ENCODE measurements at regions not wholly inside any gene's neighbourhood (a gene's known extent, or its start where the extent isn't known, plus 50 kb on each side); places are given as distances from the start of the nearest gene placed in this dataset.

- no peak overlapping the region for H3K4me3 ChIP-seq
- no peaks in the 10 kb centered on the region for H3K27me3 ChIP-seq
- DNase-seq = no peak
- H3K9me3 ChIP-seq = no peaks in the 10 kb centered on the region
- 73 to 75% methylated on average over 4 of the region's 5 CpGs for WGBS, 2 donors
- no peak for TF ChIP-seq POLR2A (IDR thresholded peaks at IDR 0.05)
- TF ChIP-seq CTCF (IDR thresholded peaks at IDR 0.05) = no peak
- peaks cover 0 to 16% (median 9%) of the 10 kb centered on the region in 3 donors for H3K4me1 ChIP-seq
- intact Hi-C loops (cut with DNase I) = no loop called here
- no peak overlapping the region for H3K27ac ChIP-seq
- H3K36me3 ChIP-seq = no peaks in the 10 kb centered on the region
Measured at GRCh38 chr10:33506838-33507661, 172.6 kb upstream of the NRP1 start.

- Histone ChIP-seq H3K9me3 (no peaks in the 10 kb centered on the region), H3K27me3 (no peaks in the 10 kb centered on the region), H3K36me3 (no peaks in the 10 kb centered on the region), H3K4me1 (peaks cover 0 to 16% (median 9%) of the 10 kb centered on the region in 3 donors), H3K4me3 (no peak overlapping the region), H3K27ac (no peak overlapping the region)
- 71 to 72% methylated on average over 2 of the region's 2 CpGs for WGBS, 2 donors
- intact Hi-C loops (cut with DNase I) = no loop called here
- TF ChIP-seq CTCF (IDR thresholded peaks at IDR 0.05) = no peak
- no peak for TF ChIP-seq POLR2A (IDR thresholded peaks at IDR 0.05)
- DNase-seq = no peak
Measured at GRCh38 chr10:33506391-33506790, 171.9 kb upstream of the NRP1 start.

GRCh38 chr10:33501161-33501560 lies 166.7 kb upstream of the NRP1 start:
- Histone ChIP-seq H3K4me1 (no peaks in the 10 kb centered on the region), H3K27me3 (no peaks in the 10 kb centered on the region), H3K36me3 (no peaks in the 10 kb centered on the region), H3K9me3 (no peaks in the 10 kb centered on the region), H3K4me3 (no peak overlapping the region), H3K27ac (no peak overlapping the region)
- intact Hi-C loops (cut with DNase I) = no loop called here
- 88 to 90% methylated on average over 1 of the region's 1 CpG for WGBS, 2 donors
- no peak for DNase-seq
- no peak for TF ChIP-seq POLR2A (IDR thresholded peaks at IDR 0.05)
- TF ChIP-seq CTCF (IDR thresholded peaks at IDR 0.05) = no peak

GRCh38 chr10:33498391-33498891 lies 164.0 kb upstream of the NRP1 start:
- no peak for TF ChIP-seq CTCF (IDR thresholded peaks at IDR 0.05)
- no peak for TF ChIP-seq POLR2A (IDR thresholded peaks at IDR 0.05)
- DNase-seq = no peak
- Histone ChIP-seq H3K27ac (no peak overlapping the region), H3K27me3 (no peaks in the 10 kb centered on the region), H3K4me3 (no peak overlapping the region), H3K9me3 (no peaks in the 10 kb centered on the region), H3K36me3 (no peaks in the 10 kb centered on the region), H3K4me1 (no peaks in the 10 kb centered on the region)
- 69 to 78% methylated on average over 3 to 5 of the region's 5 CpGs for WGBS, 2 donors
- intact Hi-C loops (cut with DNase I) = no loop called here

- Histone ChIP-seq H3K27me3 (no peaks in the 10 kb centered on the region), H3K27ac (no peak overlapping the region), H3K4me1 (peaks cover 0 to 3% (median 0%) of the 10 kb centered on the region in 3 donors), H3K36me3 (no peaks in the 10 kb centered on the region), H3K9me3 (no peaks in the 10 kb centered on the region), H3K4me3 (no peak overlapping the region)
- 53 to 56% methylated on average over 3 of the region's 3 CpGs for WGBS, 2 donors
- intact Hi-C loops (cut with DNase I) = no loop called here
- DNase-seq = no peak
- TF ChIP-seq CTCF (IDR thresholded peaks at IDR 0.05) = no peak
- no peak for TF ChIP-seq POLR2A (IDR thresholded peaks at IDR 0.05)
Measured at GRCh38 chr10:33497338-33497737, 162.9 kb upstream of the NRP1 start.
